GM21576 (cell line): ENCODE measurements at regions not wholly inside any gene's neighbourhood (a gene's known extent, or its start where the extent isn't known, plus 50 kb on each side); places are given as distances from the start of the nearest gene placed in this dataset.

ENCODE experiments used
- ATAC-seq: cut with Tn5 transposase; IDR thresholded peaks from one replicate; pipeline ENCODE4 v1.9.1; 2021; ENCODE audit warnings: mild to moderate bottlenecking, moderate library complexity; ENCODE audit not compliant: unreplicated experiment

DNA sequence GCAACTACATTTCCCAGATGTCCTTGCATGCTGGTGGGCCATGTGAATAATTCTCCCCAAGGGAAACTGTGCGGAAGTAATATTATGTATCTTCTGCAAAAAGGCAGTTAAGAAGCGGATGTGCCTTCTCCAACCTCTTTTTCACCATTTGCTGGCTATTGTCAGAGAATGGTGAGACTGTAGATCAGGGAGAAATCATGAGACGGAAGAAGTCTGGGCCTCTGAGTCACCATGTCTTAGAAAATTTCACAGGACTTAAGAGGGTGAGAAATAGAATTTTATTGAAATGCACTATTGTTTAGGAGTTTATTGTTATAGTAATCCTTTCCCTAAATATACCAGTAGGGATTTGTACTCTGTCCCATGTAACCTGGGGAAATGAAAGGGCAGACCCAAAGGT is 298.7 kb upstream of the ZC3H12C start:
- ATAC-seq, result no peak

DNA sequence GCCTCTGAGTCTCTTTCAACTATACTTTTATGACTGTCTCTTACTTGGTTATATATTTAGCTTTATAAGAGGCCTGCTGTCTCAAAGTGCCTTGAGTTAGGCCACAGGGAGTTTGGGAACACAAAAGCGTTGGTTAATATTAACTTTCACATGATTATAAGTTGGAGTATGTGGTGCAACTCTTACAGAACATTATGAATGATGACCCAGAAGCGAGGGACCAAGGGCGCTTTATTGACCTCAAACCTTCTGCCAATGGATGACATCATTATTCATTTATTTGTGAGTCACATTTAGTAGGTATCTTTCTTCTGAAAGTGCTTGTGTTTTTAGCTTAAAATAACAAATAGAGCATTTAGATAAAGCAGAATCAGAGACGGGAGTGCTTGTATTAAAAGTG is 298.0 kb upstream of the ZC3H12C start:
- ATAC-seq, result no peak

DNA sequence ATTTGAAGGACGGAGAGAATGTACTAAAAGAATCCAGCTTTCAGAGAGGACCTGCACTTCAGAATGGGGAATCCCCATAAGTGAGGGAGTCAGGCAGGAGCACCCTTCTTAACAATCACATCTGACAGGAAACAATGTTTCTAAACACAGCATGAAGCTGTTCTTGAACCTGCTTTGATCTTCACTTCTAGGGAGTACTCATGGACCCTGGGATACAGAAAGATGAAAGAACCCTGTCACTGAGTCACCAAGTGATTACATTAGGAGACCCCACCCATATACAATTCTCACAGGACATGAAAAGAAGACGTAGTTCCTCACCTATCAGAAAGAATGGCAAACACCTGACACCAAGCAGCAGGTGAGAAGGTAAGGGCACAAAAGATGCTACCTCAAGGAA is 296.9 kb upstream of the ZC3H12C start:
- no peak for ATAC-seq

DNA sequence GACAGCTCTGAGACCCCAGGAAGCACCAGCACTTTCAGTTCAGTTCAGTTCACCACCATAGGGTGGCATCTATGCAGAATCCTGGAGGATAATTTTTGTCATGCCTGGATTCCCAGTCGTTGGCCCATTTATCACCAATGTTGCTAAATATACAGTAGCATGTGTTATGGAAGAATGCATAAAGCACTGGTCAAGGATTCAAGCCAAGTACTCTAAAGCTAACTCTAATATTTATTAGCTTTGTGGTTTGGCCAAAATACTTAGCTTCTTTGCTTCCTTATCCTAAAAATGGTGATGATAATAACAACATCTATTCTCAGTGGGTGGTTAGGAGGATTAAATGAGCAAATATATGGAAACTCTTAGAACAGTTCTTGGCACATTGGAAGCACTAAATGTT is 294.7 kb upstream of the ZC3H12C start:
- ATAC-seq, result no peak

DNA sequence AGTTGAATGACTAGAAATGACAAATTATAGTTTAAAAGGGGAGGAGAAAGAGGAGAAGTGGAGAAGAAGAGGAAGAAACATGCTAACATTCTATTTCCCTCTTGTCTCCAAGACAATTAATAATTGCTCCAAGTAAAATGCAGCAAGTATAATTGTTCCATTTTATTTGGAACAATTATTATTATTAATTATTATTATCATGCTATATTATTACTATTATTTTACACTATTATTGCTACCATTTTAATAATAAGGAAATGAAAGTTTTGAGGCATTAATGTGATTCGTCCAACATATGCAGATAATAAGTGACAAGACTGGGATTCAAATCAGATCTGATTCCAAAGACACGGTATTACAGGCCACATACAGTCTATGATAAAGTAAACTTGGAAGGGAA is 293.6 kb upstream of the ZC3H12C start:
- ATAC-seq, result no peak

DNA sequence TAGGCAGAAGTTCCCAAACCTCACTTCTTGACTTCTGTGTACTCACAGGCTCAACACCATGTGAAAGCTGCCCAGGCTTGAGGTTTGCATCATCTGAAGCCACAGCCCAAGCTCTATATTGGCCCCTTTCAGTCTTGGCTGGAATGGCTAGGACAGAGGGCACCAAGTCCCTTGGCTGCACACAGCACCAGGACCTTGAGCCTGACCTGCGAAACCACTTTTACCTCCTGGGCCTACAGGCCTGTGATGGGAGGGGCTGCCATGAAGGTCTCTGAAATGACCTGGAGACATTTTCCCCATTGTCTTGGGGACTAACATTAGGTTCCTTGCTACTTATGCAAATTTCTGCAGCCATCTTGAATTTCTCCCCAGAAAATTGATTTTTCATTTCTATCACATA is 288.3 kb upstream of the ZC3H12C start:
- no peak for ATAC-seq

DNA sequence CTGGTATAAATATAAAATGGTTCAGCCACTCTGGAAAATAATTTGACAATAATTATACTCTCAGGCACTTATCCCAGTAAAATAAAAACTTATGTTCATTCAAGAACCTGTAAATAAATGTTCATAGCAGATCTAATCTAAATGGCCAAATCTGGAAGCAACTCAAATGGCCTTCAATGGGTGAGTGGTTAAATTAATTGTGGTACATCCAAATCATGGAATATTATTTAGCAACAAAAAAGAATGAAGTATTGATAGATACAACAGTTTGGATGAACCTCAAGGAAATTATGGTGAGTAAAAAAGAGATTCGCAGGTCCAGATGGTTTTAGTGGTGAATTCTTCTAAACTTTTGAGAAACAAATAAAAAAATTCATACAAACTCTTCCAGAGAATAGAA is 287.0 kb upstream of the ZC3H12C start:
- no peak for ATAC-seq

DNA sequence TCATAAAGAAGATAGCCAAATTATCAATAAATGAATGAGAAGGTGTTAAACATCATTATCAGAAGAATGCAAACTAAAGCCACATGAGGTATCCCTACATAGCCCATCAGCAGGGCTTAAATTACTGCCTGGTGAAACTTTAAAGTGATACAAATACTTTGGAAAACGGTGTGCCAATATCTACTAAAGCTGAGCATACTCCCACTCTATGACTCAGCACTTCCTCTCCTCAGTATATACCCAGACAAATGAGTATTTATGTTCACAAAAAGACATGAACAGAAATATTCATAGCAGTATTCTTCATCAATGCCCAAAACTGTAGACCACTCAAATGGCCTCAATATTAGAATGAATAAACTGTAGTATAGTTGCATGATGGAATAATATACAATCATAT is 284.6 kb upstream of the ZC3H12C start:
- ATAC-seq, result no peak

DNA sequence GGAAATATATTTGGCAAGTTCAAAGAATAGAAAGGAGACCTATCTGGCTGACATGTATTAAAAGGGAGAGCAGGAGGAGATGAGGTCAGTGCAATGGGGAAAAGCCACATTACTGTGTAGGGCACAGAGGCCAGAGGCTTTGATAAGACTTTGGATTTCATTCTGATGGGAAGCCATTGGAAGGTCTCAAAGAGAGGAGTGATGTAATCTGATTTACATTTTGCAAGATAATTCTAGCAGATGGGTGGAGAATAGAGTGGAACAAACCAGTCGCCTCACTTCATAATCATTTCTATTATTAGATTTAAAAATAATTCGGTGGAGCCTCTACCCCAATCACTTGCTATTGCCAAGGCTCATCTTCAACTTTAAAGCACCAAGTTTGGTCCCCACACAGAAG is 278.4 kb upstream of the ZC3H12C start:
- no peak for ATAC-seq

DNA sequence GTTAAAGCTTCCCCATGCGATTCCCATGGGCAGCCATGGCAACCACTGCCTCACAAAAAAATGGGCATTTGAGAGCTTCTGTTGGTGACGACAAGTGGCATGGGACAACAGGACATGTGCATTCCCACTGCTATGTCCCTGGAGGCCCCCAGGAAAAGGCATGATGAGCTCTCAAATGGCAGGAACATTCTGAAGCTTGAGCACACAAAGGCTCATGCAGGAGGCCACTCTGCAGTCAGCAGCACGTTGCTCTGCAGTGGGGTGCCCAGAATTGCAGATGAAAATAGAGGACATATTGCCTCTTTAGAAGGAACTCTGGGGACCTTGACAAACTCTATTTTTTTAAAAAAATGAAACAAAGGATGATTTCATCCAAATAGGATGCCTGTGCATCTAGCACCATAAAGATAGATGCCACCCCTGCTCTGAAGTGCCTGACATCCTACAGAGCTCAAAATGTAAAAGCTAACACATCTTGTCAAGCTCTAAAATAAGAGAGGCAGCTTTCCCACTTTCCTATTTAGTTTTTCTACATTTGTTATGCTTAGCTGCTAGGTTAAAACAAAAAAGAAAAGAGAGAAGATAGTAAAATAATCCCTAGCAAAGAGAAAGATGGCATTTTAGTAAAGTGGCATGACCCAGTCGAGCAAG is 277.6 kb upstream of the ZC3H12C start:
- no peak for ATAC-seq

DNA sequence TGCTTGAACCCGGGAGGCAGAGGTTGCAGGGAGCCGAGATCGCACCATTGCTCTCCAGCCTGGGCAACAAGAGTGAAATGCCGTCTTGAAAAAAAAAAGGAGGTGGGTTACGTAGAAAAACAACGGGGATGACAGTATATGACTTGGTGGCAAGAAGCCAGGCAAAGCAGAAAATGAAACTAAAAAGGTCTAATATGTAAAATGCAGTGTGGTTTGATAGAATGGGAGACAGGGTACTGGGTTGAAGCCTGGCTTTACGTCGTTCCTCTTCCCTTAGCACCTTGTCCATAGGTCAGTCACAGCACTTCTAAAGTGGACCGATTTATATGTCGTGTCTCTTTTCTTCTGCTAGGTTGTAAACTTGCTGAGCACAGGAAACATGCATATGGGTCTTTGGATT is 274.9 kb upstream of the ZC3H12C start:
- no peak for ATAC-seq

DNA sequence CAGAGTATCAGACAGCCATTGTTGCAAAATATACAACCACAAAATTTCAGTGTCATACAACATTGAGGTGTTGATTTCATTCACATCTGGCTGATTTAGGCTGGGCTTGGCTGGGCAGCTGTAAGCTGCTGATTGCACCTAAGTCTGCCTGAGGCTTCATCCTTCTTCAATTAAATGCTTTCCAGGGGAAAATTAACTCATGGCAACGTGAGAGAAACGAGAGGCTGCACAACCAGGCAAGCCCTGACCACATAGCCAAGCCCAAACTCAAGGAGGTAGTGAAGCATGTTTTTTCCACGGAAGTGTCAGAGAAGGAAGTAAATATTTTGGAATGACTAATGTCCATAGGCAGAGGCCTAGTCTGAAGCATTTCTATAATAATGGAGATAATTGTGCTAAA is 273.8 kb upstream of the ZC3H12C start:
- no peak for ATAC-seq

DNA sequence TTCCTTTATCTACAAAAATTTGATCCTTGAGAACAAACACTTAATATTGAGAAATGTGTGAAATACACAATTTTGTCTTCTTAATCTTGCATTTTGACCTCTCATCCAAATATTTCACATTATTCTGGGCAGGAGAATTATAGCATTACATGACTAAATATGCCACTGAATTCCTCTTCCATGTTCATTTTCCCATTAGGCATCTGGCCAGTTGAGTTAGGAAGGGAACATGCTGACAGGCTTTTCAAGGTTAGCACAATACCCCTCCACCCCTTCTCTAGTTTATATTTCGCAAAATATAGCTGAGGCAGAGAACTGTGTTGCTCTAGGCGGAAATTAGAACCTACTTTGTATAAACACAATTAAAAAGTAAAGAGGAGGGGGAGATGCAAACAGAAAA is 271.7 kb upstream of the ZC3H12C start:
- no peak for ATAC-seq

DNA sequence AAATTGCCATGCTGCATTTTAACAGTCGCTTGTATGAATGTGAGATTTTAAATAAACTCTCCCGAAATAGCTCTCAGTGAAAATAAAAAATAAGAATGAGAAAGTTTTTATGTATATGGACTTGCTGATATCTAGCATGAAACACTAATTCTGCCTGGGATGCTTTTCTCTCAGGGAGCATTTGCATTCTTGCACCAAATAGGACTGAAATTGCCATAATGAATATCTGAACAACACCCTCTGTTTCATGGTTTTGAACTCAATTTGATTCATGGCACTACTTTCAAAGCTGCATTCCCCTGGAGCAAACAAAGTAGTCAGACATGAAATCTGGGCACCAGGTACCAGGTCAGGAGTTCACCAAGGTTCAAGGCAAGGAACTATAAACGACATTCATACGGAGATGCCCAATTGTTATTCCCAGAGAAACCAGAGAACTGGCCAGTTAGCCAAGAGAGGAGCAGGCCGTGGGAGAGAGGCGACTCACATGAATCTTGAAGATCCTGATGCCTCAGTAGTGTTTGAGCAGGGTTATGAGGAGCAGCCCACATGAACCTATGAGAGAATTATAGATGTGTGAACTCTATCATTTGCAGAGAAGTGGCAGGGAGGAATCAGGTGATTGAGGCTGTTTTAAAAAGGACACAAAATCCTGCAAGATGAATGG is 270.6 kb upstream of the ZC3H12C start:
- no peak for ATAC-seq

DNA sequence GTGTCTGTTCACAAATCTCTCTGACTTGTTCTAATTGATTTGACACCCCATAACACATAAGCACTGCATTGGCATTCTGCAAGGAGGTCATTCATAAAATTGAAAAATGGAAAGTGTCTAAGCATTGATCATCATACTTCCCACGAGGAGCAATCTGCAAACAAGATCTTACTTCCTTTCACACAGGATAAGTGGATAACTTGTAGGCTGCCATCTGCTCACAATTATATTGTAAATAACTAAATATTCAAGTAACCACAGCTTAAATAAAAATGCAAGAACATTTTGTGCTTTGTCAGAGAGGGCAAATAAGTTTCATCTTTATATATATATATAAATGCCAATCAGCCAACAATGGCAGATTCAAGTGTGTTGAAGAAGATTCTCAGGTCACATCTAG is 264.8 kb upstream of the ZC3H12C start:
- no peak for ATAC-seq

DNA sequence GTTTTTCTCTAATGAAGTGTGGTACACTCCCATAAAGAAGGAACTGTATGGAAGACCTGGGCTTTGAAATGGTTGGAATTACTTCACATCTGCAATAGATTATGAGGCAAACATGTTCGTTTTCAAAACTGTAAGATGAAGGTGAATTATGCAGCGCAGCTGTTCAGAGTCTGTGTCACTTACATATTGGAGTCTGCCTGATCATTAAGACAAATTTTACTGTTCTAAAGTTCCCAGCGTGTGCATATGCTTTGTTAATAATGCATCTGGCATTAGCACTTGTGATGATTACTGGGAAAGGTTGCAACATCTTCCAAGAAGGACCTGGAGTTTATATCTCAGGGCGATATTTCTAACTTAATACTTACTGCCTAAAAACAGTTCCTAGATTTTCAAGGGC is 255.2 kb upstream of the ZC3H12C start:
- no peak for ATAC-seq

DNA sequence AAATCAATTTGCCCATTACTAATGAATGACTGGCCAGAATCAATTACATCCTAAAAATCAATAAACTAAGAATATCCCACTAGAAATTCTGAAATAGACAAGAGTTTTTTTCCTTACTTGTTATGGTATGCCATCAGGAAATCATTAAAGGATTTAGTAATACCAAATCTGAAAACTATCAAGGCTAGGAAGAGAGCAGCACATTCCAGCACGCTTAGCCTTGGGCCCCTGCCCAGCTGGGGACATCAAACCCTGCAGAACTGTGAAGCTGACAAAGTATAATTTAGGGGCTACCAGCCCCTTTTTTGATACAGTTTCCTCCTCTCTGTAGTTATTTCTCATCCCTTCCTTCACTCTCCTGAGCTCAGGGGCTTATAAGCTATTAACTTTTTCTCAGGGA is 247.8 kb upstream of the ZC3H12C start:
- ATAC-seq, result no peak

DNA sequence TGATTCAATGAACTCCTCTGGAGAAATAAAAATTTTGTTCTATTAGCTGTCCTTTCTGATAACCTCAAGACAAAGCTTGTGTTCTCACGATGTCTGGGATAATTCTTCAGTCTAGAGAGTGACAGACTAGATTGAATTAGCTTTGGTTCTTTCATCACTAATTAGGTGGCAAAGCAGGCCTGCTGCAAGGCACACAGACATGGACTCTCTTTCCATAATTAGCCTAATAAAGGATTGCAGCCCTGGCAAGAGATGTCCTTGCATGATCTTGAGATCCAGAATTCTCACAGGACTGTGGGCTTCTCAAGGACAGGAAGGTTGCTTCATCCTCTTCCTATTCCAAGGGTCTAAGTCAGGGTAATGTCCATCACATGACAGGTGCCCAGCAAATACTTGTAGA is 245.6 kb upstream of the ZC3H12C start:
- ATAC-seq, result no peak

DNA sequence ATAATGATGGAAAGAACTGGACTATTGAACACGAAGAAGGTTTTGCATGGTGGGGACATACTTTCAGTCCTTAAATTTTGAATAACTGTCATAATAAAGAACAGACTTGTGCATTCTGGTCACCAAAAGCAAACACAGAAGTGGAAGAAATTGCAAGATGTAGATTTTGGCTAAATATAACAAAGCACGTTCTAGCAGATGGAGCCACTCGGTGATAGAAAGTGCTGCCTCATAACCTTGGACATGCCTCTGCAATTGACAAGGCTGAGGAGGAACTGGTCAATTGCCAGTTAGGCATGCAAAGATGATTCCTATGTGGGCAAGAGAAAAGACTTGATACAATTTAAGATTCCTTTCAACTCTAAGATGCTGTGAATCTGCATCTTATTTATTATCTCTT is 244.1 kb upstream of the ZC3H12C start:
- ATAC-seq, result no peak

DNA sequence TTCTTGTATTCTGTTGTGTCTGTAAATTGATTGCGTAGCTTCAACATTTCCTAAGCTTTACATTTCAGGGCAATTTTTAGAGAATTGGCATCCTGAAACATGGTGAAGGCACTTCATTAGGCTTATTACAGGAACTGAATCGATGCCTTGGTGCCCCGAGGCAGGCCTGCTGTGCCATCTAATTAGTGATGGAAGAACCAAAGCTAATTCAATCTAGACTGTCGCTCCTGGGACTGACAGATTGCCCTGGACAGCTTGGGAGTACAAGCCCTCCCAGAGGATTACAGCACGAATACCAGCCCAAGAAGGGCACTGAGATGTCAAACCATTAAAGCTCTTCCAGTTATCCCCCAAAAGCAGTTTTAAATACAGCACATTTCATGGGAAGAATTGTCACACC is 243.2 kb upstream of the ZC3H12C start:
- no peak for ATAC-seq

DNA sequence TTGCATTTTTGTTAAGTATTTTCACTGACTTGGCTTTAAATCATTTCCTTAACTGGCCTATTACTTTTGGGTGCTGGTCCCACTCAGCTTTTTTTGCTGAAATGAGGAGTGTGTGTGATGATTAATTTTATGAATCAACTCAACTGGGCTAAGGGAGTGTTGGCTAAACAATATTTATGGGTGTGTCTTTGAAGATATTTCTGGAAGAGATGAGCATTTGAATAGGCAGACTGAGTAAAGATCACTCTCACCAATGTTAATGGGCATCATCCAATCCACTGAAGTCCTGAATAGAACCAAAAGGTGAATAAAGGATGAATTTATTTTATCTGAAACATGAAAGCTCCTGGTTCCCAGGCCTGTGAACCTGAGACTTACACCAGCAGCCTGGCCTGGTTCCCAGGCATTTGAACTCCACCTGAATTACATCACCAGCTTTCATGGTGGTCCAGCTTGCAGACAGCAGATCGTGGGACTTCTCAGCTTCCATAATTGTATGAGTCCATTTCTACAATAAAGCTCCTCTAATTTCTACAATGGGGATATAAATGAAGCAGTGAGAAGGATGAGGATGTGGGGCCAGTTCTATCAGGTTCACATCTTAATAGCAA is 241.3 kb upstream of the ZC3H12C start:
- no peak for ATAC-seq

DNA sequence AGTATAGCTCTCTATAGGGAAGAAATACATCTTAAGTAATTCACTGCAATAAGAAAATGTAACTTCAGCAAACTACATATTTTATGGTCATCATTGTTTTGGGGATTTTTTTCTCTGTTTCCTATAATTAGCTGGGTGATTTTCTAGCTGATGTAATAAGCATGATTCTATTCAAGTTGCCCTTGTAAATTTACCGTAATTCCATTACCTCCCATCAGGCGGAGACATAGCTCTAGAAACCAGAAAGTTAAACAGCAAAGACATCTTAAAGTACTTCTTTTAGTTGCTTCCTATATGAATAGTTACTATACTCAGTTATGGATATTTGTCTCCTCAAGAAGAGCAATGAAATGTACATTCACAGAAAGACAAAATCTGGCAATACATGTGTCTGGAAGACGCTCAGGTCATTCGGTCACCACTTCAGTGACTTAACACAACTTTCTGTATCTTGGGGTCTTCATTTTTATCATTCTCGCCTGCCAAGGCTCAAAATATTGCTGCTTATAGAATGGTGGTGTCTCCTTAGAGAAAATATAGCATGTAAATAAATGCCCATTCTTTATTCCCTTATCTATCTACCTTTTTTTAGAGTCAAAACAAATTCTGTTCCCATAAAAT is 239.9 kb upstream of the ZC3H12C start:
- ATAC-seq, result peak; percentile 88
